GM12801 (cell line): ENCODE measurements at regions not wholly inside any gene's neighbourhood (a gene's known extent, or its start where the extent isn't known, plus 50 kb on each side); places are given as distances from the start of the nearest gene placed in this dataset.

Experiments
- TF ChIP-seq, protein P1 (sequence below): IDR thresholded peaks from one replicate; pipeline ENCODE4 v1.5.1; 2011; ENCODE audit warnings: control low read depth; ENCODE audit not compliant: insufficient read length; ENCODE audit errors: extremely low read depth

DNA sequence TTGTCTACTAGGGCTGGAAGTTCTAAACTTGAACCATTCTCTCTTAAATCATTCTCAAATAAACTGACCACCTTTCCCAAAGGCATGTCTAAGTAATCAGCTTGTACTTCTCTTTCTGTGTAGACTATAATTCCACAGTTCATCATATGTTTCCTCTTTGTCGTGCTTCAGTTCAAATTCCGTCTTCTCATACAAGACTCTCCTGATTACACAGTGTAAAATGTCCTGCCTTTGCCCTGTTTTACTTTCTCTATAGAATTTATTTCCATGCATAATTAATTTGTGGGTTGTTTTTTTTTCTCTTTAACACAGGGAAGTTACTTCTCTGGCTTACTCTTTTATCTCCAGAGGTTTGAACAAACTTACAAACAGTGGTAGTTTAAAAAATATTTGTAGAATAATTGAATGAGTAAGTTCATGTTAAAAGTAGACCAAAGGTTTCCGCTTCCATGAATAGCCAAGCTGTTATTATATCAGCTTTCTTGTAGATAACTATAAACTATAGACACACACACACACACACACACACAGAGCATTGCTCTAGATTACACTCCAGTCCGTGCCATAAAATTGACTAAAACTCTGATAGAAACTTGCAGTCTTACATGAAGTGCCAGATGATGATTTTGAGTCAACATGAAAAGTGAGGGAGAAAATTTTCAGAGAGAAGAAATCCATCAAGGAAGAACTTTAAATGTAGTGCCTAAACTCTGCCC, 119.0 kb downstream of the SUCNR1 start:
- TF ChIP-seq, protein P1, sequence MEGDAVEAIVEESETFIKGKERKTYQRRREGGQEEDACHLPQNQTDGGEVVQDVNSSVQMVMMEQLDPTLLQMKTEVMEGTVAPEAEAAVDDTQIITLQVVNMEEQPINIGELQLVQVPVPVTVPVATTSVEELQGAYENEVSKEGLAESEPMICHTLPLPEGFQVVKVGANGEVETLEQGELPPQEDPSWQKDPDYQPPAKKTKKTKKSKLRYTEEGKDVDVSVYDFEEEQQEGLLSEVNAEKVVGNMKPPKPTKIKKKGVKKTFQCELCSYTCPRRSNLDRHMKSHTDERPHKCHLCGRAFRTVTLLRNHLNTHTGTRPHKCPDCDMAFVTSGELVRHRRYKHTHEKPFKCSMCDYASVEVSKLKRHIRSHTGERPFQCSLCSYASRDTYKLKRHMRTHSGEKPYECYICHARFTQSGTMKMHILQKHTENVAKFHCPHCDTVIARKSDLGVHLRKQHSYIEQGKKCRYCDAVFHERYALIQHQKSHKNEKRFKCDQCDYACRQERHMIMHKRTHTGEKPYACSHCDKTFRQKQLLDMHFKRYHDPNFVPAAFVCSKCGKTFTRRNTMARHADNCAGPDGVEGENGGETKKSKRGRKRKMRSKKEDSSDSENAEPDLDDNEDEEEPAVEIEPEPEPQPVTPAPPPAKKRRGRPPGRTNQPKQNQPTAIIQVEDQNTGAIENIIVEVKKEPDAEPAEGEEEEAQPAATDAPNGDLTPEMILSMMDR = no peak

DNA sequence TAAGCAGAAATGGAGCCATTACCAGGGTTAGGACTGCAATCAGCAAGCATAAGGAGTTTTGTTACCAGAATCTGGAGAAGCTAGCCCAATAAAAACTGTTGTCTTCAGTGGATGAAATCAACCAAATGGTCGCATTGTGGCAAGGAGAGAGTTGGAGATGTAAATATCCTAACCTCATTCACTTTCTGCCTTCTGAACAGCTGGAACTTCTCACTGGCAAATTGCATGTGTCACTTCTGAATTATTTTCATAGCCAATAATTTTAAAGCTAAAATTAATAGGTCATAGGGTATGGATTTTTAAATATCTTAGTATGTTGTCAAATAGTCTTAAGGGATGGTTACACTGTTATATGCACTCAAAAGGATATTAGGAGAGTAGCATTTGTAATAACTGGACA, 121.6 kb downstream of the SUCNR1 start:
- TF ChIP-seq, protein P1 = no peak

DNA sequence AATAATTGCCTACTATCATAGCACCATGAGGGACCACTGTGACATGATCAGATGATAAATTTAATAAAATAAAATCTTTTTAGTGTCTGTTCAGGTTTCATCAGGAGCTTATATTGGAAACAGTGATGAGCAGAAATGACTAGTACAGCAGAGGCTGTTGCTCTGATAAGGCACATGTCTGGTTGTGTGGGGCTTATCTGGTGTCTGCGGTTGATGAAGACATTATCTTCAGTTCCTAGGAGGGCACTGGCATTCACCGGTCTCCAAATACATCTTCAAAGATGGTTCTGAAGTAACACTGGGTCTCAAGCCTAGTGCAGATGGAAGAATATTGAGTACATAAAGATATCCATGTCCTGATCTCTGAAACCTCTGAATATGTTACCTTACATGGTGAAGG, 125.3 kb downstream of the SUCNR1 start:
- TF ChIP-seq, protein P1 = no peak

DNA sequence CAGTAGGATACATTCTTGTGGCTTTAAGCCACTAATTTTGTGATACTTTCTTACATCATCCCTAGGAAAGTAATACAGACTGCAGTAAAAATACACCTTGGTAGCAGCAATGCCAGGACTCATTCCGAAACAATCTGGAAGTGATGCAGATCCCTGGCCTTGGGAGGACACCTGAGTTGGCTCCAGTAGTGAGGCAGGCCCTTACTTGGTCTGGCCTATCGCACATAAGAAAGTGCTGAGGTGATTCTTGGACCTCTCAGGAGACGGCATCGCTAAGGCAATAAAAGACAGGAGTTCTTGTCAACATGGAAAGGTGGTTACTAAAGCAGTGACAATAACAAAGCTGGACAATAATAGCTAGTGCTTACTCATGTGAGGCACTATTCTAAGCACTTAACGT, 126.5 kb downstream of the SUCNR1 start:
- TF ChIP-seq, protein P1 = no peak

DNA sequence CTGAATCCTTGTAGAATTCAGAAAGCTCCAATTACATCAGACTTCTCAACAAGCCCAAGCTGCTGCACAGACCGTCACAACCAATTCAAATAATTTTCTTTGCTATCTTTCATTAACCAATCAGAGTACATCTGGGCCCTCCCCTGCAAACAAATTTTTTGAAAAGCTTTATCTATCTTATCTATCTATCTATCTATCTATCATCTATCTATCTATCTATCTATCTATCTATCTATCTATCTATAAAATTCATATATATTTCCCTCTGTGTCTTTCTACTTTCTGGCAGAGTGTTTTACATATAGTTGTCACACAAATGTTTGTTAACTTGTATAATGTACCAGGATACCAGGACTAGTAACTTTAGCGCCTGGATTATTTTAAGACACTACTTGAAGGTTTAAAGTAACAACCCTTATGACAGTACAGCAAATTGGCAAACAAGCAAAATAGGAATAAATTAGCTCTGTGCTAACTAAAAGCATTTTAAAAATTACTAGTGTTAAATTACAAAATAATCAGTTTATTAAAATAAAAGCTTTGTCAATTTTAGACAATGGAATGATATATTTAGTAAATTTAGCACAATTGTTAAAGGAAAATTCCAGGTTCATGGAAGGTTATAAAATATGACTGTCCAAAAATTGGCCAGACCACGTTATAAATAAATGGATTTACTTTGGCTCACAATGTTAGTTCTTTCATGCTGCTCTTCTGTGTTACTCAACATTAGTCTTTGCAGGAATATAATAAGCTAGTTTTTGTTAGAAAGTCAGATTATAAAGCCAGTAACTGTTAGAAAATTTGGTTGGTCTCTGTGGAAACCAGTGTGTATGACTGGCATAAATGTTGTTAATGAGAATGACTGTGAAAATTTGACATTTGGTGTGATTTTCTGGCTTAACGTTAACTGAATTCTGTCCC, 138.6 kb downstream of the SUCNR1 start:
- TF ChIP-seq, protein P1 = no peak

DNA sequence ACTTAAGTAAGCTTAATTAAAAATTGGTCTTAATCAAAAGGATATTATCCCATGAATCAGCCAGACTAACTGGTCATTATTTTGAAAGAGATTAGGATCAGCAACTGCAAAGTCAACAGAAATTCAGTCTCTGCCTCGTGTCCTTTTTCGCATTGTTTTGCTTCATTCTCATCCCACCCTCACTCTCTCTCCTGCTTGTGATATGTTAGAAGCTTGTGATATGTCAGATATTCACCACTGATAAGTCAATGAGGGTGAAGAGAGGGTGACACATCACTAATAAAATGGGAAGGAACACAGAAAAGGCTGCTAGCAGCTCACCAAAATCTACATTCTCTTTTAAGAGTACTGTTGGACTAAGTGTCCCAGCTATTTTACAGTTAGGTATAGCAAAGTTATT, 146.1 kb downstream of the SUCNR1 start:
- TF ChIP-seq, protein P1 = no peak

DNA sequence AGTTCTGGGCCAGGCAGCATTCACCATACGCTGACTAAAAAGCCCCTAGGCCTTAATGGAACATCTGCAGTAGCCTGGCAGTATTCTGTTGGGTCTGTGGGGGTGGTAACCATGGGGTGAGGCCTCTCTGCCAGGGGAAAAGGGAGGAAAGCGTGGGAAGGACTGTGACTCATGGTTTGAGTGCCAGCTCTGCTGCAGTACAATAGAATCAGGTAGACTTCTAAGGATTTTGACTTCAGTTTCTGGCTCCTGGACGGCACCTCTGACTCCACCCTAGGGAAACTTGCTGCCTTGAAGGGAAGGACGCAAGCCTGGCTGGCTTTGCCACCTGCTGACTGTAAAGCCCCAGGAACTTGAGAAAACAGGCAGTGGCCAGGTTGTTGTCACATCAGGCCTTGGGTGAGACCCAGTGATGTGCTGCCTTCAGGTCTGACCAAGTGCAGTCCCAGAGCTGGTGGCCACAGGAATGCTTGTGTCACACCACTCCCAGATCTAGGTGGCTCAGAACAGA, 148.6 kb downstream of the SUCNR1 start:
- TF ChIP-seq, protein P1 = no peak
